Sigmoid colon (tissue), 4 donors: ENCODE measurements at regions not wholly inside any gene's neighbourhood (a gene's known extent, or its start where the extent isn't known, plus 50 kb on each side); places are given as distances from the start of the nearest gene placed in this dataset.

Source experiments
- EP300 ChIP-seq, 4 donors: sonication (generic); formaldehyde crosslinking; IDR thresholded peaks; one replicate each; pipeline ENCODE4 v1.6.1; 2017; ENCODE audit warnings: antibody characterized with exemption in 4 of 4
- POLR2A ChIP-seq, 2 donors: fragments of 450-650 bp; IDR thresholded peaks; one replicate each; pipeline ENCODE4 v1.6.1; 2016; ENCODE audit warnings: antibody characterized with exemption in 2 of 2, mild to moderate bottlenecking in 2 of 2, moderate library complexity in 2 of 2
- POLR2AphosphoS5 ChIP-seq, 4 donors: sonication (generic); formaldehyde crosslinking; IDR thresholded peaks; one replicate each; pipeline ENCODE4 v1.6.1; 2017; ENCODE audit warnings: antibody characterized with exemption in 4 of 4
- TF ChIP-seq, protein P1 (sequence below), 4 experiments: fragments of 450-650 bp in 3 of 4; fragments of 200-600 bp in 1 of 4; IDR thresholded peaks; one replicate each; pipeline ENCODE4 v1.5.1; 2016 to 2019; ENCODE audit warnings: antibody characterized with exemption in 4 of 4, mild to moderate bottlenecking in 3 of 4, moderate library complexity in 2 of 4

DNA sequence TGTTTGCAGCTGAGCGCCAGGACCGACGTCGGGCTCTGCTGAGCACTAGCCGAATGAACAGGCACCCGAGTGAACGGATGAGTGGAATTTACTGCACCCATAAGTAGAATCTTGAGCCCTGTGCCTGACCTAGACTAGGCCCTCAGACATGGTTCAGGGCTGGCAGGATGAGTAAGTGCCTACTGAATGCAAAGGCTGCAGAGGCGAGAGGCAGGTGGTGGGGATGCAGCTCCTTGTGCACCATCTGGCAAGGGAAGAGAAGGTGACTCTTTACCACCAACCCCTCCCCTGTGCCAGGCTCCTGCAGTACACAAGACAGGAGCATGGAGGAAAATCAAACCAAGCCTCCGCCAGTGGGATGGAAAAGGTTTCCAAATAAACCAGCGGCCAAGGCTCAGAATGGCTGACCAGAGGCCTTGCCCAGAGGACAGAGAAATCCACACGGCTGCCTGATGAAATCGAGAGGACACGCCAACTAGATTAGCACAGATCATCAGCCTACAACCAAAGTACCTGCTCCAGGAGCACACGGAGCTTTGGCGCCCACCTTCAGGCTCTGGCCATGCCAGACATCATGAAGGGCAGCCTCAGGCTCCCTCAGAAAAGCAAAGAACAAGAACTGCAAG lies 141.7 kb upstream of the IQSEC1 start:
- TF ChIP-seq, protein P1, sequence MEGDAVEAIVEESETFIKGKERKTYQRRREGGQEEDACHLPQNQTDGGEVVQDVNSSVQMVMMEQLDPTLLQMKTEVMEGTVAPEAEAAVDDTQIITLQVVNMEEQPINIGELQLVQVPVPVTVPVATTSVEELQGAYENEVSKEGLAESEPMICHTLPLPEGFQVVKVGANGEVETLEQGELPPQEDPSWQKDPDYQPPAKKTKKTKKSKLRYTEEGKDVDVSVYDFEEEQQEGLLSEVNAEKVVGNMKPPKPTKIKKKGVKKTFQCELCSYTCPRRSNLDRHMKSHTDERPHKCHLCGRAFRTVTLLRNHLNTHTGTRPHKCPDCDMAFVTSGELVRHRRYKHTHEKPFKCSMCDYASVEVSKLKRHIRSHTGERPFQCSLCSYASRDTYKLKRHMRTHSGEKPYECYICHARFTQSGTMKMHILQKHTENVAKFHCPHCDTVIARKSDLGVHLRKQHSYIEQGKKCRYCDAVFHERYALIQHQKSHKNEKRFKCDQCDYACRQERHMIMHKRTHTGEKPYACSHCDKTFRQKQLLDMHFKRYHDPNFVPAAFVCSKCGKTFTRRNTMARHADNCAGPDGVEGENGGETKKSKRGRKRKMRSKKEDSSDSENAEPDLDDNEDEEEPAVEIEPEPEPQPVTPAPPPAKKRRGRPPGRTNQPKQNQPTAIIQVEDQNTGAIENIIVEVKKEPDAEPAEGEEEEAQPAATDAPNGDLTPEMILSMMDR (IDR thresholded peaks at IDR 0.05), result no peak
- TF ChIP-seq POLR2A (IDR thresholded peaks at IDR 0.05) (no peak), EP300 (IDR thresholded peaks at IDR 0.05) (no peak), POLR2AphosphoS5 (IDR thresholded peaks at IDR 0.05) (no peak)
